ENCODE measurements at regions not wholly inside any gene's neighbourhood (a gene's known extent, or its start where the extent isn't known, plus 50 kb on each side); places are given as distances from the start of the nearest gene placed in this dataset.

GRCh38 chr2:103734911-103735310 lies 973.1 kb downstream of the TMEM182 start:
- no peak for DNase-seq

- no peak for DNase-seq
Measured at GRCh38 chr2:103738108-103738507, 976.3 kb downstream of the TMEM182 start.

GRCh38 chr2:103738606-103739005 lies 976.8 kb downstream of the TMEM182 start:
- no peak for DNase-seq

- no peak for DNase-seq
Measured at GRCh38 chr2:103739186-103739585, 977.4 kb downstream of the TMEM182 start.

GRCh38 chr2:103739921-103740320 lies 978.1 kb downstream of the TMEM182 start:
- DNase-seq: no peak

GRCh38 chr2:103740631-103741030 lies 978.8 kb downstream of the TMEM182 start:
- no peak for DNase-seq

GRCh38 chr2:103743195-103743594 lies 981.4 kb downstream of the TMEM182 start:
- DNase-seq: no peak

GRCh38 chr2:103754530-103754929 lies 992.7 kb downstream of the TMEM182 start:
- DNase-seq: no peak

- DNase-seq: no peak
Measured at GRCh38 chr2:103773884-103774283, 1012.1 kb downstream of the TMEM182 start.

GRCh38 chr2:103780088-103780702 lies 1018.4 kb downstream of the TMEM182 start:
- DNase-seq: no peak

- DNase-seq: no peak
Measured at GRCh38 chr2:103781313-103781712, 1019.5 kb downstream of the TMEM182 start.

GRCh38 chr2:103784261-103784660 lies 1022.4 kb downstream of the TMEM182 start:
- no peak for DNase-seq

- no peak for DNase-seq
Measured at GRCh38 chr2:103785432-103785831, 1023.6 kb downstream of the TMEM182 start.

- no peak for DNase-seq
Measured at GRCh38 chr2:103785956-103786355, 1024.1 kb downstream of the TMEM182 start.

GRCh38 chr2:103788389-103788788 lies 1026.6 kb downstream of the TMEM182 start:
- no peak for DNase-seq

- no peak for DNase-seq
Measured at GRCh38 chr2:103788951-103789350, 1027.1 kb downstream of the TMEM182 start.

GRCh38 chr2:103789381-103790095 lies 1027.7 kb downstream of the TMEM182 start:
- DNase-seq: no peak

GRCh38 chr2:103792042-103792441 lies 1030.2 kb downstream of the TMEM182 start:
- DNase-seq: no peak

- DNase-seq: no peak
Measured at GRCh38 chr2:103798291-103798690, 1036.5 kb downstream of the TMEM182 start.

- no peak for DNase-seq
Measured at GRCh38 chr2:103804013-103804412, 1042.2 kb downstream of the TMEM182 start.

- DNase-seq: no peak
Measured at GRCh38 chr2:103805746-103806145, 1043.9 kb downstream of the TMEM182 start.

- DNase-seq: no peak
Measured at GRCh38 chr2:103808814-103809213, 1045.1 kb upstream of the POU3F3 start.

- DNase-seq: no peak
Measured at GRCh38 chr2:103809415-103809814, 1044.5 kb upstream of the POU3F3 start.

- DNase-seq: no peak
Measured at GRCh38 chr2:103809941-103810441, 1043.9 kb upstream of the POU3F3 start.

GRCh38 chr2:103810875-103811274 lies 1043.0 kb upstream of the POU3F3 start:
- DNase-seq: no peak

Measured in DMS79 treated with DMSO at 0.1 percent for 48 hours (cell line).